H1 (cell line): ENCODE measurements at regions not wholly inside any gene's neighbourhood (a gene's known extent, or its start where the extent isn't known, plus 50 kb on each side); places are given as distances from the start of the nearest gene placed in this dataset.

Experiments
- CTCF ChIA-PET: fragments of 300-600 bp; sonication (Branson Sonifier 250); formaldehyde crosslinking; loops from one replicate; lab custom pipeline; 2021; ENCODE audit not compliant: partially characterized antibody; lab: Charles Lee
- POLR2A ChIA-PET: fragments of 300-600 bp; sonication (Branson Sonifier 250); formaldehyde crosslinking; loops from one replicate; lab custom pipeline; 2021; ENCODE audit warnings: inconsistent platforms; ENCODE audit not compliant: partially characterized antibody; lab: Charles Lee
- DNase-seq, 2 experiments: peaks; one replicate each; pipeline versions ENCODE4 v3.0.0 to v3.0.0-alpha.2; 2010 to 2022; ENCODE audit warnings: low spot score in 2 of 2, low read depth in 1 of 2, mixed read lengths in 1 of 2
- FAIRE-seq: peaks from 2 replicates; lab custom pipeline; 2011; peaks lifted over from hg19 to GRCh38; lab: Jason Lieb, UNC
- H2AFZ ChIP-seq: 2 replicates; pipeline ENCODE4 v1.8.1; 2012; ENCODE audit warnings: low read length, inconsistent platforms
- H2AK5ac ChIP-seq: 2 replicates; pipeline ENCODE4 v1.6.1; 2013; ENCODE audit warnings: low read depth, low read length
- H2BK120ac ChIP-seq: replicated peaks from 2 replicates; pipeline ENCODE3; 2013; ENCODE audit warnings: low read depth, low read length, inconsistent platforms
- H2BK12ac ChIP-seq: 2 replicates; pipeline ENCODE4 v1.6.1; 2013; ENCODE audit warnings: low read depth, low read length
- H2BK15ac ChIP-seq: 2 replicates; pipeline ENCODE4 v1.6.1; 2013; ENCODE audit warnings: low read length
- H2BK20ac ChIP-seq: 2 replicates; pipeline ENCODE4 v1.6.1; 2013; ENCODE audit warnings: low read length
- H2BK5ac ChIP-seq: 2 replicates; pipeline ENCODE4 v1.6.1; 2013; ENCODE audit warnings: low read depth, low read length
- H3K14ac ChIP-seq: 2 replicates; pipeline ENCODE4 v1.6.1; 2013; ENCODE audit warnings: inconsistent platforms; ENCODE audit not compliant: insufficient read length
- H3K18ac ChIP-seq: 2 replicates; pipeline ENCODE4 v1.6.1; 2013; ENCODE audit warnings: low read length; ENCODE audit errors: extremely low read depth
- H3K23ac ChIP-seq: 2 replicates; pipeline ENCODE4 v1.6.1; 2013; ENCODE audit warnings: inconsistent platforms; ENCODE audit not compliant: insufficient read length
- H3K23me2 ChIP-seq: 2 replicates; pipeline ENCODE4 v1.6.1; 2013; ENCODE audit warnings: low read depth, low read length
- H3K27ac ChIP-seq: 2 replicates; pipeline ENCODE4 v1.6.1; 2011; ENCODE audit warnings: low read depth, low read length, inconsistent platforms
- H3K27me3 ChIP-seq, 4 experiments: replicated peaks in 1 of 4; 1 replicate in 1 of 4; 2 replicates in 3 of 4; pipeline versions ENCODE4 v1.6.1 to v1.8.1; 2011 to 2013; ENCODE audit warnings: low read length in 3 of 4, mild to moderate bottlenecking in 3 of 4, inconsistent platforms in 2 of 4, mixed read lengths in 2 of 4, moderate library complexity in 1 of 4; ENCODE audit not compliant: control insufficient read depth in 3 of 4, insufficient read depth in 3 of 4; ENCODE audit errors: extremely low read depth in 1 of 4
- H3K36me3 ChIP-seq, 4 experiments: 2 replicates each; pipeline versions ENCODE4 v1.6.1 to v1.8.1; 2011 to 2013; ENCODE audit warnings: mild to moderate bottlenecking in 4 of 4, low read length in 3 of 4, moderate library complexity in 2 of 4, control low read depth in 1 of 4, inconsistent platforms in 1 of 4; ENCODE audit not compliant: insufficient read depth in 4 of 4, control insufficient read depth in 2 of 4
- H3K4ac ChIP-seq: replicated peaks from 2 replicates; pipeline ENCODE3; 2013; ENCODE audit warnings: low read length, low read depth, mixed read lengths, inconsistent platforms; ENCODE audit not compliant: insufficient read length
- H3K4me1 ChIP-seq, 4 experiments: replicated peaks in 1 of 4; 1 replicate in 1 of 4; 2 replicates in 3 of 4; pipeline versions ENCODE4 v1.6.1 to v1.8.1; 2011 to 2013; ENCODE audit warnings: low read length in 3 of 4, inconsistent platforms in 2 of 4, mixed read lengths in 1 of 4; ENCODE audit not compliant: insufficient read depth in 4 of 4, control insufficient read depth in 3 of 4
- H3K4me2 ChIP-seq, 2 experiments: 2 replicates each; pipeline versions ENCODE4 v1.6.1 to v1.8.1; 2011 to 2013; ENCODE audit warnings: low read depth in 2 of 2, low read length in 2 of 2, control low read depth in 1 of 2, inconsistent platforms in 1 of 2, mild to moderate bottlenecking in 1 of 2; ENCODE audit not compliant: insufficient read depth in 1 of 2
- H3K4me3 ChIP-seq, 4 experiments: fragments of 200-600, 300-600 bp in 1 of 4; sonication (generic), shearing (Covaris generic), sonication (Bioruptor Twin) in 1 of 4; 2 replicates each; pipeline versions ENCODE4 v1.5.1 to v1.8.1; 2011 to 2016; ENCODE audit warnings: low read length in 4 of 4, low read depth in 3 of 4, control low read depth in 2 of 4, inconsistent platforms in 2 of 4, mild to moderate bottlenecking in 2 of 4, mixed read lengths in 1 of 4, moderate library complexity in 1 of 4; ENCODE audit not compliant: insufficient read depth in 2 of 4; ENCODE audit errors: extremely low read depth in 1 of 4
- H3K56ac ChIP-seq: replicated peaks from 2 replicates; pipeline ENCODE3; 2013; ENCODE audit warnings: low read depth, mild to moderate bottlenecking, mixed read lengths, low read length, inconsistent platforms; ENCODE audit not compliant: insufficient read length
- H3K79me1 ChIP-seq: 2 replicates; pipeline ENCODE4 v1.6.1; 2013; ENCODE audit warnings: low read depth, low read length, control low read depth
- H3K79me2 ChIP-seq, 2 experiments: 2 replicates each; pipeline versions ENCODE4 v1.6.1 to v1.8.1; 2012 to 2013; ENCODE audit warnings: low read length in 2 of 2, mild to moderate bottlenecking in 2 of 2, inconsistent platforms in 1 of 2; ENCODE audit not compliant: insufficient read depth in 2 of 2, control insufficient read depth in 1 of 2
- H3K9ac ChIP-seq, 4 experiments: replicated peaks in 1 of 4; 1 replicate in 1 of 4; 2 replicates in 3 of 4; pipeline versions ENCODE4 v1.6.1 to v1.8.1; 2011 to 2013; ENCODE audit warnings: low read depth in 3 of 4, low read length in 3 of 4, control low read depth in 2 of 4, mild to moderate bottlenecking in 2 of 4, moderate library complexity in 2 of 4, inconsistent platforms in 1 of 4; ENCODE audit errors: extremely low read depth in 1 of 4
- H3K9me3 ChIP-seq, 2 experiments: 2 replicates each; pipeline versions ENCODE4 v1.6.1 to v1.8.1; 2012 to 2013; ENCODE audit warnings: mild to moderate bottlenecking in 2 of 2, moderate library complexity in 2 of 2, control low read depth in 1 of 2, inconsistent platforms in 1 of 2, low read depth in 1 of 2, low read length in 1 of 2, mixed read lengths in 1 of 2; ENCODE audit not compliant: insufficient read depth in 2 of 2
- H4K20me1 ChIP-seq, 2 experiments: replicated peaks in 1 of 2; 2 replicates each; pipeline versions ENCODE3 to v1.8.1; 2011 to 2013; ENCODE audit warnings: inconsistent platforms in 2 of 2, low read length in 2 of 2, mild to moderate bottlenecking in 1 of 2; ENCODE audit not compliant: insufficient read depth in 2 of 2, control insufficient read depth in 1 of 2
- H4K5ac ChIP-seq: 2 replicates; pipeline ENCODE4 v1.6.1; 2013; ENCODE audit warnings: low read length, low read depth, mixed read lengths, inconsistent platforms; ENCODE audit not compliant: insufficient read length
- H4K8ac ChIP-seq: 2 replicates; pipeline ENCODE4 v1.8.0; 2013; ENCODE audit warnings: mild to moderate bottlenecking, moderate library complexity, low read length, inconsistent platforms; ENCODE audit not compliant: insufficient read depth; ENCODE audit errors: extremely low read depth
- H4K91ac ChIP-seq: replicated peaks from 2 replicates; pipeline ENCODE3; 2013; ENCODE audit warnings: low read length, mixed read lengths, inconsistent platforms; ENCODE audit not compliant: insufficient read length
- CTBP2 ChIP-seq: IDR thresholded peaks from 2 replicates; pipeline ENCODE4 v1.7.0; 2011; ENCODE audit warnings: borderline replicate concordance, mild to moderate bottlenecking, moderate library complexity, mixed read lengths, low read length; ENCODE audit not compliant: insufficient read depth, insufficient read length
- KDM4A ChIP-seq: IDR thresholded peaks from one replicate; pipeline ENCODE4 v1.7.1; 2012; ENCODE audit warnings: low read depth, mild to moderate bottlenecking, moderate library complexity, low read length, inconsistent platforms; ENCODE audit not compliant: severe bottlenecking
- NANOG ChIP-seq: IDR thresholded peaks from 2 replicates; pipeline ENCODE4 v1.6.1; 2011; ENCODE audit warnings: low read length, low read depth, mild to moderate bottlenecking, inconsistent platforms; ENCODE audit not compliant: insufficient read depth, poor library complexity, severe bottlenecking
- POLR2AphosphoS5 ChIP-seq: IDR thresholded peaks from 2 replicates; pipeline ENCODE4 v1.6.1; 2011; ENCODE audit warnings: low read depth, low read length
- YY1 ChIP-seq: IDR thresholded peaks from 2 replicates; pipeline ENCODE4 v1.6.1; 2011; ENCODE audit warnings: low read depth, mild to moderate bottlenecking, low read length
- WGBS, 2 experiments: shearing (Covaris generic) in 1 of 2; methylation state at CpG; one replicate each; pipeline versions ENCODE4 v1.1.6 to v1.1.7; 2013 to 2015; ENCODE audit warnings: low lambda C conversion rate in 2 of 2, mixed read lengths in 2 of 2, inconsistent platforms in 1 of 2, low coverage in 1 of 2, missing lambda C conversion rate in 1 of 2; ENCODE audit not compliant: insufficient replicate concordance in 2 of 2, insufficient coverage in 1 of 2, insufficient read length in 1 of 2; ENCODE audit errors: extremely low coverage in 1 of 2, missing lambda C conversion rate in 1 of 2; 5-methylcytosine and 5-hydroxymethylcytosine counted together

DNA sequence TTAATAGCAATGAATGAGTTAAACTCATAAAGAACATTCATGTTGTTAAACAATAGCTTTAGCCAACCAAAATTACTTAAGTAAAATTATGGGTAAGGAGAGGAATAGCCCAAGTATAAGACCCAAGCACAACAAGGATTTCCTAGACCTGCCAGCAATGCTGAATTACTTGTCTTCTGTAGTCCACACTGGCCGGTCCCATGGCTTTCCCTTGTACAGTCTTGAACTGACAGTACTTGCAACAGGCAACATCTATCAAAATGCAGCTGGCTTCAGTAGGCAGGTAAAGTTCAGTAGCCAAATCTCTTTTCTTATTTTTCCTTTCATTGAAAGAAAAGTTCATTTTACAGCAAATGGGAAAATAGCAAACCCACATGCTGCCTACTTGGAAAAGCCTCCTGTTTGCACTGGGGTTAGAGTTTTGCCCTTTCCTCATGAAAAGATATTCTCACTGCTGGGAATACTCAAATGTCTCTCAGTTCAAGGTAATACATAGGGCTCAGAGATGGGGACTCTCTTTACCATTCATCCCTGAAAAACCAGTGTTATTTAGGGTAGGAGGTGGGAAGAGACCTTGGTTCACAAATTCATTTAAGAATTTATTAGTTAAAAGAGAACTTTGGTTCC, 222.8 kb downstream of the TTLL7 start:
- no peak for DNase-seq
- POLR2A ChIA-PET = no interaction called here
- no peak for TF ChIP-seq YY1
- no peak for TF ChIP-seq CTBP2
- TF ChIP-seq NANOG = no peak
- TF ChIP-seq KDM4A = no peak
- TF ChIP-seq POLR2AphosphoS5 = no peak

More for the DNA sequence above, 222.8 kb downstream of the TTLL7 start:
- Histone ChIP-seq H2BK20ac (no peak overlapping the region), H4K20me1 (no peaks in the 10 kb centered on the region), H4K5ac (no peak overlapping the region), H3K23me2 (0 out of 2 replicates have a peak, but pooled peaks cover 2% of the 10 kb centered on the region), H3K18ac (no peak overlapping the region), H3K27ac (no peak overlapping the region), H2BK5ac (no peak overlapping the region), H2AK5ac (no peak overlapping the region), H2BK120ac (no peak overlapping the region), H3K14ac (no peak overlapping the region), H4K91ac (no peak overlapping the region), H3K79me1 (no peaks in the 10 kb centered on the region), H2BK15ac (no peak overlapping the region), H3K4ac (no peak overlapping the region), H3K4me3 (no peak overlapping the region), H3K9me3 (no peaks in the 10 kb centered on the region), H3K23ac (no peak overlapping the region), H3K79me2 (no peaks in the 10 kb centered on the region), H3K56ac (no peak overlapping the region), H3K9ac (no peak overlapping the region), H3K4me2 (no peak overlapping the region), H2AFZ (no peak overlapping the region), H3K4me1 (peaks cover 0 to 5% (median 0%) of the 10 kb centered on the region in 4 experiments; a peak in 1 of 7 replicates), H3K36me3 (no peaks in the 10 kb centered on the region), H2BK12ac (no peak overlapping the region), H4K8ac (no peak overlapping the region), H3K27me3 (no peaks in the 10 kb centered on the region)
- CTCF ChIA-PET = interaction anchor here (1.3 kb wide), 1 partner anchor 18 kb away, joined by 3 read pairs; no protein-coding TSS in a partner anchor
- WGBS, 2 experiments = 89% methylated on average over 1 of the region's 1 CpG; no CpG with 5 or more reads in 1 of the 2 experiments
- no peak for FAIRE-seq
